HG03139 (cell line): ENCODE measurements at regions not wholly inside any gene's neighbourhood (a gene's known extent, or its start where the extent isn't known, plus 50 kb on each side); places are given as distances from the start of the nearest gene placed in this dataset.

Source experiments
- ATAC-seq: cut with Tn5 transposase; IDR thresholded peaks from one replicate; pipeline ENCODE4 v1.9.1; 2021; ENCODE audit not compliant: unreplicated experiment

DNA sequence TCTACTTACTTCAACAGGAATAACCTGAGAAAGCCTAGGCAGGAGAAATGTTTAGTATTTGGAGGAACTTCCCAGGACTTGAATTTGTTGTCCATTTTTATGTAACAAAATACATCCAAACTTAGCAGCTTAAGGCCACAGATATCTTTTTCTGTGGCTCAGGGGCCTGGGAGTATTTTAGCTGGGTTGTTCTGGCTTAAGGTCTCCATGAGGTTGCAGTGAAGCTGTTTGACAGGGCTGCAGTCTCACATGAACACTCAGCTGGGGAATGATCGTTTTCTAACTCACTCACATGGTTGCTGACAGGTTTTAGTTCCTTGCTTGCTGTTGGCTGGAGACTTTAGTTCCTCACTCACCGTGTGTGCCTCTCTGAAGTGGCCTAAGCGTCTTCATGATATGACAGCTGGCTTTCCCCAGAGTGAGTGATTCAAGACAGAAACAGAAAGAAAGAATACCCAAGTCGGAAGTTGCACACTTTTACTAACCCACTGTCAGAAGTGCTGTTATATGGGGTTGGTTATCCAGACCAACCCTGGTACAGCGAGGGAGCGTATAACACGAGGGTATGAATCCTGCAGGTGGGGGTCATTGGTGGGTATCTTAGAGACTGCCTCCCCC lies 229.7 kb upstream of the TBL1XR1 start:
- ATAC-seq, result peak; percentile 99

DNA sequence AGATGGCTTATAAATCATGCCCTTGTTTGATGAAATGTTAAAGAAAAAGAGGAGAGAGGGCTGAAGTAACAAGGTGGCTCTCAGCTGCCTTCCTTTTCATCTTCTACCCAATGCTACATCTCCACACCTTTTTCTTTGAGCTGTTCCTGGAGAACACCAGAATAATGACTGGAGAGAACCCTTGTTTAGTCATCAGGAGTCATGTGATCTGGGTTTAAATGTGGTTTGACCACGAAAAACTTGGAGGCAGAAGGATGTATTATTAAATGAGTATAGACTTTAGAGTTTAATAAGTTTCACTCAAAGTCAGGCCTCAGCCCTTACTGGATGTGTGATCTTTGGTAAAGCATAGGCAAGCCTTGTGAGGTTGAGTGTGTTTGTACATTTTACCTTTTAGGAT lies 230.3 kb upstream of the TBL1XR1 start:
- no peak for ATAC-seq

GRCh38 chr3:177429079-177429478 lies 231.8 kb upstream of the TBL1XR1 start:
- no peak for ATAC-seq

DNA sequence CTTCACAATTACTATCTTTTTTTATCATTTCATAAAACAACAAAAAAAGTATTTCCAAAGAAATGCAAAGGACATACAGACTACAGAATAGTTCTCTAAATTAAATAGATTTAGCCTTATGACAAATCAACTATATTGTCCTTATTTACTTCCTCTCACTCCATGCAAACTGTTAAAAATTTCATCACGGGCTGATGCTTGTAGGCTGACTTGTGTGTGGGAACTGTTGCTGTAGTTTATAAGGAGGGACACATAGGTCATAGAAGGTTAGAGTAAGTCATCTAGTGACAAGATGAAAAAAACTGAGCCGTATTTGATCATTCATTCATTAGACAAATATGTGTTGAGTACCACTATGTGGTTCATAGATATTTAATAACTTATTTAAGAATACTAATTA lies 232.5 kb upstream of the TBL1XR1 start:
- no peak for ATAC-seq

GRCh38 chr3:177430653-177431052 lies 233.4 kb upstream of the TBL1XR1 start:
- ATAC-seq, result no peak

- no peak for ATAC-seq
Measured at GRCh38 chr3:177431525-177432176, 234.4 kb upstream of the TBL1XR1 start.

- ATAC-seq, result no peak
Measured at GRCh38 chr3:177435301-177435700, 238.0 kb upstream of the TBL1XR1 start.

- ATAC-seq, result no peak
Measured at GRCh38 chr3:177437513-177438337, 240.4 kb upstream of the TBL1XR1 start.

DNA sequence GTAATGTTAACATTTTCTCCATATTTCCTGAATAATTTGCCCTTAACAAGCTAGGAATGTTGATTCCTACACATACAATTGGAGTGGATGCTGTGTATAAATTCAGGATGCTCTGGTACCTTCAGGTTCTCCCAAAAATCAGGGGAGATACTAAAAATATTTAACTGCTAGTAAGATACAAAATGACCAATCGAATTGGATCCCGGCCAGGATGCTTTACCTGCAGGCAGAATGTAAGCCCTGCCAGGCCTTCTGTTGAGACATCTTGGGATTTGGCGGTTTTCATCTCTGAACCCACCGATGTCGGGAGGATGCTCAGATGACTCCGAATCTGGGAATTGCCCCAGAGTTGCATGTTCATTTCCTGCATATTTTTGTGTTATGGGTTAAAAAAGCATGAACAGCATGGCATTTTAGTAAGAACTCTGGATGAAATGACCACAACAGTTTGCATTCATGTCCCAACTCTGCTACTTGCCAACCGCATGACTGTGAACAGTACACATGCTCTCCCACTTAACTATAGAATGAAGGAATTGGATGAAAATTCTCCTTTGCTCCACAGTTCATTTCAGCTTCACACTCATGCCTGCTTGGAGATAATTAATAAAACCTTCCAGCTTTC lies 241.4 kb upstream of the TBL1XR1 start:
- no peak for ATAC-seq

DNA sequence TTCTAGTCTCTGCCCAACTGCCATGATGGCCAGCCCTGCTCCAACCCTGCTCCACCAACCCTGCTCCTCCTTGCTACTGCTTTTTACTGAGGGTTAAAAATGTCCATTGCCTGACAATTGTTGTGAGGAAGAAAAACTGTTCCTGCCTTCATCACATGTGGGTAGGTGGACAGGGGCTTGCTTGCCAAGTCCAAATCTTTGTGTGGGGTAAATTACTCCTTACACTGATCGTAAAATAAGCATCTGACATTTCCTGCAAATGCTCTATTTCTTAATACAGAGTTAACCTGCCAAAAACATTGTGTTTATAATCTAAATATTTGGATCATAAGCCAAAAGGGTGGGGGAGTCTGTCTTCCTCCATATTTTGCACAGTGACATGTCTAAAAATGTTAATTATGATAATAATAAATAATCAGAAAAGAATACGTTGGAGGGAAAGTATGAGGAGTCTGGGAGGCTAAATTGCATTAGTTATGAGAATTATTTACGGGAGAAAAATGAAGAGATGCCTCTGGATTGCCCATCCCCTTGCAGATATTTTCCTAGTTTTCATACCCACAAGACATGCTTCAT lies 242.5 kb upstream of the TBL1XR1 start:
- ATAC-seq, result no peak

GRCh38 chr3:177440456-177441104 lies 243.3 kb upstream of the TBL1XR1 start:
- ATAC-seq, result no peak

DNA sequence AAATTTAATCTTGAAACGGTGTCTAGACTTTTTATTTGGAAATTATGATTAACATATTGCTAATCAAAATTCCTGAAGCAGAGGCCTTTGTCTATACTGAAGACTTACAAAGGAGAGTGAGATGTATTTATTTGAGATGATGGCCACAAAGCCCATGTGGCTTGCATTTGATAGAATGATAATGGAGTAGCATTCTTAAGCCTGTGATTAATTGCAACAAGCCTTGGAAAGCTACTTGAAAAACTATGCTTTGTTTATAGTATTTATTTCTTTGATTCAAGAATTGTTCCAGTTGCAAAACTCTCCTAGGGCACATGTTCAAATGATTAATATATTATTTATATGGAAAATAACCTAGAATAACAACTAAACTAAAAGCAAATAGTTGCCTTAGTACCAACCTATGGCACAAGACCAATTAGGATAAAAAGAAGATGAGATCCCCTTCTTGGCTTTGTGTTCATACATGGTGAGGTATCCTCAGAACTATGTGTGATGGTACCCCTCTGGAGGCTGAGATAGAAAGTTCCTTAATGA lies 244.1 kb upstream of the TBL1XR1 start:
- ATAC-seq, result no peak

GRCh38 chr3:177441813-177442646 lies 244.7 kb upstream of the TBL1XR1 start:
- peak; percentile 99 for ATAC-seq

- no peak for ATAC-seq
Measured at GRCh38 chr3:177443469-177443868, 246.2 kb upstream of the TBL1XR1 start.

GRCh38 chr3:177444696-177445095 lies 247.4 kb upstream of the TBL1XR1 start:
- no peak for ATAC-seq

DNA sequence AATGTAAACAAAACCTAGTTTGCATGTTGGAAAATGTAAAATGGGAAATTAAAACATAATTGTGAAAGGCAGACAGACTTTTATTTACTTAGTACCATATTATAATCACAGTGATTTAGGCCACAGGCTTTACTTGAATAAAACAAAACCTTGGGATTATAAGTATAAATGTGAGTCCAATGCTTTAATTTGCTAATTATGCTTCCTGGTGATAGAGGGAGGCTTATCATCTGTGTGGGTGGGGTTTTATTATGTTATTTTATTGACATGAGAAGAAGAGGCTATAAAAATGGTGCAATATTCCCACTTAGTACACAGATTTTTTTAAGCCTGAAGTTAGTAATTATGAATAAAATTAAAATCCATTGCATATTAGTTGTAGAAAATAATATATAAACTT lies 248.3 kb upstream of the TBL1XR1 start:
- ATAC-seq, result no peak

- no peak for ATAC-seq
Measured at GRCh38 chr3:177446165-177446601, 248.9 kb upstream of the TBL1XR1 start.

DNA sequence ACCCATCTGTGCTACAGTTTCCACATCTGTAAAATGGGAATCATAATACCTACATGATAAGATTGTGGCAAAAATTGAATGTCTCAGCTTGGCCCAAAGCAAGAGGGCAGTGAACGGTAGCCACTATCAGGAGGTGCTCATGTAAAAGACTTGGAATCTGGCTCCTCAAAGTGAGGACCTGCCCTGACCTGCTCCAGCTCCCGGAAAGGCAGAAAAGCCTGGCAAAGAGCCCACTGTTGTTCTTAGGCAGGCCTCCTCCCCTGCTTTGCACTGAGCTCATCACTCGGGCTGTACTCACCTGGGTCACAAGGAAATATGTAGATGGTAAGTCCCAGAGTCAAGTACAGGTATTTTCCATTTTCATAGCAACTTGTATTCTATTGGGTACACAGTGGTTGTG lies 250.7 kb upstream of the TBL1XR1 start:
- ATAC-seq, result no peak

- ATAC-seq, result peak; percentile 23
Measured at GRCh38 chr3:177448987-177449359, 251.7 kb upstream of the TBL1XR1 start.
